ENCODE measurements at regions not wholly inside any gene's neighbourhood (a gene's known extent, or its start where the extent isn't known, plus 50 kb on each side); places are given as distances from the start of the nearest gene placed in this dataset.

- POLR2A ChIA-PET (ENCODE audit: low non-redundant PET) = interaction anchor here (0.6 kb wide), 1 partner anchor 562 kb away, joined by 10 read pairs; no protein-coding TSS in a partner anchor
- CTCF ChIA-PET = interaction anchor here (0.7 kb wide), 1 partner anchor 12 kb away, joined by 3 read pairs; no protein-coding TSS in a partner anchor
- no peak overlapping the region for H3K27ac ChIP-seq
- TF ChIP-seq, protein P1, sequence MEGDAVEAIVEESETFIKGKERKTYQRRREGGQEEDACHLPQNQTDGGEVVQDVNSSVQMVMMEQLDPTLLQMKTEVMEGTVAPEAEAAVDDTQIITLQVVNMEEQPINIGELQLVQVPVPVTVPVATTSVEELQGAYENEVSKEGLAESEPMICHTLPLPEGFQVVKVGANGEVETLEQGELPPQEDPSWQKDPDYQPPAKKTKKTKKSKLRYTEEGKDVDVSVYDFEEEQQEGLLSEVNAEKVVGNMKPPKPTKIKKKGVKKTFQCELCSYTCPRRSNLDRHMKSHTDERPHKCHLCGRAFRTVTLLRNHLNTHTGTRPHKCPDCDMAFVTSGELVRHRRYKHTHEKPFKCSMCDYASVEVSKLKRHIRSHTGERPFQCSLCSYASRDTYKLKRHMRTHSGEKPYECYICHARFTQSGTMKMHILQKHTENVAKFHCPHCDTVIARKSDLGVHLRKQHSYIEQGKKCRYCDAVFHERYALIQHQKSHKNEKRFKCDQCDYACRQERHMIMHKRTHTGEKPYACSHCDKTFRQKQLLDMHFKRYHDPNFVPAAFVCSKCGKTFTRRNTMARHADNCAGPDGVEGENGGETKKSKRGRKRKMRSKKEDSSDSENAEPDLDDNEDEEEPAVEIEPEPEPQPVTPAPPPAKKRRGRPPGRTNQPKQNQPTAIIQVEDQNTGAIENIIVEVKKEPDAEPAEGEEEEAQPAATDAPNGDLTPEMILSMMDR (conservative IDR thresholded peaks at IDR 0.05; ENCODE audit: low read depth) = no peak
- DNase-seq (ENCODE audit: low spot score) = no peak
Observed at GRCh38 chr3:10708216-10708893, 107.7 kb upstream of the SLC6A11 start.

GRCh38 chr3:10709110-10709781 lies 106.8 kb upstream of the SLC6A11 start:
- TF ChIP-seq, protein P1 (conservative IDR thresholded peaks at IDR 0.05; ENCODE audit: low read depth) = no peak
- no peak for DNase-seq (ENCODE audit: low spot score)
- POLR2A ChIA-PET (ENCODE audit: low non-redundant PET) = interaction anchor here (0.6 kb wide), 1 partner anchor 563 kb away, joined by 10 read pairs; no protein-coding TSS in a partner anchor
- no peak overlapping the region for H3K27ac ChIP-seq
- CTCF ChIA-PET = interaction anchor here (0.7 kb wide), 2 partner anchors 13 to 1207 kb away, joined by 3 read pairs; no protein-coding TSS in a partner anchor

DNA sequence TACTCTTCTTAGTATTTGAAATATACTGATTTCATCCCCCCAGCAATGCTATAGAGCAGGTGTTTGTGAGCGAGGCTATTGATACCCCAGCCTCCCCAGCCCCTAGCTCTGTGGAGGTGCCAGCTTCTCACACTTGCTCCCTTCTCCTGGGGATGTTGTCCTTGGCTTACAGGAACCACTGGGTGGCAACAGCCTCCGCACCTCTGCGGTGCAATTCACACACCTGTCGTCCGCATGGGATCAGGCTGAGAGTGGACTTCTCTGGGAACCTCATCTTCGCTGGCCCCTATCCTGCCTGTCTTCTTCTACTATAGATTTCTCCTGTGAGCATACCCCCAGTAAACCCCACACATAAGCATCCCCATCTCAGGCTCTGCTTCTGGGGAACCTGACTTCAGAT lies 103.9 kb upstream of the SLC6A11 start:
- ChIA-PET CTCF (no interaction called here), POLR2A (ENCODE audit: low non-redundant PET) (no interaction called here)
- H3K27ac ChIP-seq = no peak overlapping the region
- no peak for DNase-seq (ENCODE audit: low spot score)
- TF ChIP-seq, protein P1 (conservative IDR thresholded peaks at IDR 0.05; ENCODE audit: low read depth) = no peak

- H3K27ac ChIP-seq = no peak overlapping the region
- DNase-seq (ENCODE audit: low spot score) = no peak
- TF ChIP-seq, protein P1 (conservative IDR thresholded peaks at IDR 0.05; ENCODE audit: low read depth) = no peak
- POLR2A ChIA-PET (ENCODE audit: low non-redundant PET) = no interaction called here
- CTCF ChIA-PET = interaction anchor here (0.6 to 1.3 kb wide), 2 partner anchors 39 to 45 kb away, joined by 3 read pairs; no protein-coding TSS in a partner anchor
Observed at GRCh38 chr3:10713656-10714055, 102.4 kb upstream of the SLC6A11 start.

- ChIA-PET CTCF (no interaction called here), POLR2A (ENCODE audit: low non-redundant PET) (no interaction called here)
- DNase-seq (ENCODE audit: low spot score) = no peak
- H3K27ac ChIP-seq = no peak overlapping the region
- TF ChIP-seq, protein P1 (conservative IDR thresholded peaks at IDR 0.05; ENCODE audit: low read depth) = no peak
Observed at GRCh38 chr3:10715886-10716285, 100.1 kb upstream of the SLC6A11 start.

GRCh38 chr3:10716964-10717363 lies 99.1 kb upstream of the SLC6A11 start:
- POLR2A ChIA-PET (ENCODE audit: low non-redundant PET) = no interaction called here
- DNase-seq (ENCODE audit: low spot score) = no peak
- TF ChIP-seq, protein P1 (conservative IDR thresholded peaks at IDR 0.05; ENCODE audit: low read depth) = no peak
- CTCF ChIA-PET = no interaction called here
- H3K27ac ChIP-seq = no peak overlapping the region
